ENCODE measurements at regions not wholly inside any gene's neighbourhood (a gene's known extent, or its start where the extent isn't known, plus 50 kb on each side); places are given as distances from the start of the nearest gene placed in this dataset.

DNA sequence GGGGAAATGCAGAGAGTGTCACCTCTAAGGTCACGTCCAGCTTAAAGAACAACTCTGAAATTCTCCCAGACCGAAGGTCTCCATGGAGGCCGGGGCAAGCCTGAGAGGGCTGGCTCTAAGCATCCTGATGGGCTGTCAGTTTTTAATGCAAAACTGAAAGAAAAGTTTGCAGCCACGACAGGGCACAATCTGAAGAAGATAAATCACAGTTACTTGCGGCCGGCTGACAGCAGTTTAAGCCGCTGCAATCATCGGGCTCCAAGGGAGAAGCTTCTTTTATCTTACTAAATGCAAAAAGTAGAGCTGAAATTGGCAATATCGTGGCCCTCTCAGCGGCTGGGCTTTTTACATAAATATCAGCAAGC lies 168.8 kb downstream of the CYLD start:
- DNase-seq (ENCODE audit: low read depth), result no peak
- TF ChIP-seq, protein P1, sequence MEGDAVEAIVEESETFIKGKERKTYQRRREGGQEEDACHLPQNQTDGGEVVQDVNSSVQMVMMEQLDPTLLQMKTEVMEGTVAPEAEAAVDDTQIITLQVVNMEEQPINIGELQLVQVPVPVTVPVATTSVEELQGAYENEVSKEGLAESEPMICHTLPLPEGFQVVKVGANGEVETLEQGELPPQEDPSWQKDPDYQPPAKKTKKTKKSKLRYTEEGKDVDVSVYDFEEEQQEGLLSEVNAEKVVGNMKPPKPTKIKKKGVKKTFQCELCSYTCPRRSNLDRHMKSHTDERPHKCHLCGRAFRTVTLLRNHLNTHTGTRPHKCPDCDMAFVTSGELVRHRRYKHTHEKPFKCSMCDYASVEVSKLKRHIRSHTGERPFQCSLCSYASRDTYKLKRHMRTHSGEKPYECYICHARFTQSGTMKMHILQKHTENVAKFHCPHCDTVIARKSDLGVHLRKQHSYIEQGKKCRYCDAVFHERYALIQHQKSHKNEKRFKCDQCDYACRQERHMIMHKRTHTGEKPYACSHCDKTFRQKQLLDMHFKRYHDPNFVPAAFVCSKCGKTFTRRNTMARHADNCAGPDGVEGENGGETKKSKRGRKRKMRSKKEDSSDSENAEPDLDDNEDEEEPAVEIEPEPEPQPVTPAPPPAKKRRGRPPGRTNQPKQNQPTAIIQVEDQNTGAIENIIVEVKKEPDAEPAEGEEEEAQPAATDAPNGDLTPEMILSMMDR (IDR thresholded peaks at IDR 0.05; ENCODE audit: insufficient read depth, low read depth, low read length, missing control alignments), result no peak
- H3K4me3 ChIP-seq (ENCODE audit: low read depth, low read length), result no peak overlapping the region

DNA sequence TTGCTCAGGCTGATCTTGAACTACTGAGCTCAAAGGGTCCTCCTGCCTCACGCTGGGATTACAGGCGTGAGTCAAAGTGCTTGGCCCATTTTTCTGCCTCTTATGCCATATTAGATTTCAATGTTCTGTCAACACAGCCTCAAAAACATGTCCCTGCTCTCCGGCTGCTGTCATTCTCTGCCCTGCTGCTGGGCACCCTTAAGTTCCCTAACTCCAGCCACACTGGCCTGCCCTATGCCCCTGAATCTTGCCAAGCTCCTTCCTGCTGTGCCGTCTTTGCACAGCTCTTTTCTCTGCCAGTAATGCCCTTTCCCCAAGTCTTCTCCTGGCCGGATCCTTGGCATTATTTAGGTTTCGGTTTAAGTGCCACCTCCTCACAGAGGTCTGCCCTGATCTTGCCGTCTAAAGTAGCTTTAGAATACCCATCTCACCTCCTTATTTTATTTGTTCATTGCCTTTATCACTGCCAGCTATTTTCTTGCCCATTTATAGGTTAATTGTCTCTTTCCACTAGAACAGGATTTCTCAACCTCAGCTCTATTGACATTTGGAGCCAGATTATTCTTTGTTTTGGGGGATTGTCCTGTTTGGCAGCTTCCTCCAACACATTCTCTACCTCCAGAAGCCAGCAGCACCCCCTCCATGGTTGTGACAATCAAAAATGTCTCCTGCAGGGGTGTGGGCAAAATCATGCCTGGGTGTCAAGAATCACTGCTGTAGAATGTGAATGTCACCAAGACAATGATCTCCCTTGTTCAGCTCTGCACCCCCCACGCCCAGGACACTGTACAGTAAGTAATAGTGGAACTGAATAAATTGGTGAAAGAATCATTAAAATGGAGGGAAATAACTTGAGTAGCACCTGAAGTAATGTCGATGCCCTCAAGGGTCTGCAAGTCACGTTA lies 168.2 kb downstream of the CYLD start:
- H3K4me3 ChIP-seq (ENCODE audit: low read depth, low read length), result no peak overlapping the region
- no peak for DNase-seq (ENCODE audit: low read depth)
- TF ChIP-seq, protein P1 (IDR thresholded peaks at IDR 0.05; ENCODE audit: insufficient read depth, low read depth, low read length, missing control alignments), result no peak

DNA sequence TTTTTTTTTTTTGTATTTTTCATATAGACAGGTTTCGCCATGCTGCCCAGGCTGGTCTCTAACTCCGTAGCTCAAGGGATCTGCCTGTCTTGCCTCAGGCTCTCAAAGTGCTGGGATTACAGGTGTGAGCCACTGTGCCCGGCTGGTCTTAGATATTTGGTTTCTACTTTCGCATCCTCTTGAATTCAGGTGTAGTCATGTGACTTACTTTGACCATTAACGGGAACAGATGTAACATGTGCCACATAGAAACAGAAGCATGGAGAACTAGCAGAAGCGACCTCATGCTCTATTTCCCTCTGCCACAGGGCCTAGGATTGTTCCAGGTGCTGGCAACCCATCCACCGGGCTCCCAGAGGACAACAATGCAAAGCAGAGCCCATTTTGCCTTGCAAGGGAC lies 166.6 kb downstream of the CYLD start:
- DNase-seq (ENCODE audit: low read depth), result no peak
- TF ChIP-seq, protein P1 (IDR thresholded peaks at IDR 0.05; ENCODE audit: insufficient read depth, low read depth, low read length, missing control alignments), result no peak
- H3K4me3 ChIP-seq (ENCODE audit: low read depth, low read length), result no peak overlapping the region

DNA sequence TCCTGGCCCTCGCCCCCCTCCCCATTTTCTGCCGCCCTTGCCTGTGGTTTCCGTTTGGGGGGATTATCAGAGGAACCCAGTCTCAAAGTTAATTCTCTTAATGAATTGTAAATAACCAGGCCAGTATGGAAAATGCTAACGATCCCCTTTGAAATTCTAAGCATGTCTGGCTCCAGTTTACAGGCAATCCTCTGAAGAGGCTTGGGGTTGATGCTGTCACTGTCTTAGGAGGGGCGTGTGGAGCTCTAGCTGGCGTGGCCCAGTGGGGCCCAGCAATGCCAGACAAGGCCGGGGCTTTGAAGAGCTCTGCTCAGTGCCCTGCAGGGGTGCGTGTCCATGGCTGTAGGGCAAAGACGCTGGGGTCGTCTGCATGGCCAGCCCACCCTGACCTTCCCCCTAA lies 164.6 kb downstream of the CYLD start:
- TF ChIP-seq, protein P1 (IDR thresholded peaks at IDR 0.05; ENCODE audit: insufficient read depth, low read depth, low read length, missing control alignments), result no peak
- DNase-seq (ENCODE audit: low read depth), result no peak
- no peak overlapping the region for H3K4me3 ChIP-seq (ENCODE audit: low read depth, low read length)

DNA sequence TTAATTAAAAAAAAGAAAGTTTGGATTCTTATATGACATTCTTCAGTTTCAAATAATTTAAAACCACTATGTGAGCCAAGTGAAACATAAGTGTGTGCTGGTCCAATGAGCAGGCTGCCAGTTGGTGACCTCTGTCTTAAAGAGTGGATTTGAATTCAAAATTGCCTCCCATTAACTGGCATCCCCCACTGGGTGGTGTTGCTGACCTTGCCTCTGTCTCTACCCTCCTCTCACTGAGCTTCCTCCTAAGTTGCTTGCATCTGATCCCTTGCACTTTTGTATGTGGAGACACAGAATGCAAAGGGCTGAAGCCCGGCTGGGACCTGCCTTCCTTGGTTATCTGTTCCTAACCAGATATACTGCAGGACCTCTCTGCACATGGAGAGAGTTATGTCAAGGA lies 160.6 kb downstream of the CYLD start:
- TF ChIP-seq, protein P1 (IDR thresholded peaks at IDR 0.05; ENCODE audit: insufficient read depth, low read depth, low read length, missing control alignments), result no peak

DNA sequence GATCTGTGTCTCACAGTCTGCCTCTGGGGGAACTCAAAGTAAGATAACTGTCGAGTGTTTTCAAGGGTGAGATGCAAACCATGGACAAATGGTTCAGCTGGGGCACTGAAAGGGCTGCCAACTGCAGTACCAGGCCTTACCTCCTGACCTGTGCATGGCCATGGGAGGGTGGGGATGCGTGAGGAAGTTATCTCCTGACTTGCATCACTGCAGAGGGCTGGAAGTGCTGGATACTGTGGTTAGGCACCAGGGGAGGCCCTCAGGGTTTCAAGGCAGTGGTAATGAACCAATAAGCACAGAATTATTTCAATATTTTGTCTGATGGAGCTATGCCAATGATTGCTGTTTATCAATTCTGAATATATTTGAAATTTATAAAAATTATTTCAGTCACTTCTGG lies 159.2 kb downstream of the CYLD start:
- DNase-seq (ENCODE audit: low read depth), result no peak
- H3K4me3 ChIP-seq (ENCODE audit: low read depth, low read length), result no peak overlapping the region
- TF ChIP-seq, protein P1 (IDR thresholded peaks at IDR 0.05; ENCODE audit: insufficient read depth, low read depth, low read length, missing control alignments), result no peak

More for the DNA sequence above, 160.6 kb downstream of the CYLD start:
- no peak for DNase-seq (ENCODE audit: low read depth)
- H3K4me3 ChIP-seq (ENCODE audit: low read depth, low read length), result no peak overlapping the region
